H9 (cell line): ENCODE measurements at regions not wholly inside any gene's neighbourhood (a gene's known extent, or its start where the extent isn't known, plus 50 kb on each side); places are given as distances from the start of the nearest gene placed in this dataset.

Source experiments
- DNase-seq: peaks from one replicate; pipeline ENCODE4 v3.0.0-alpha.2; 2017
- H2AFZ ChIP-seq: one replicate; pipeline ENCODE4 v1.6.1; 2013; ENCODE audit warnings: mild to moderate bottlenecking, low read length, control low read depth, moderate library complexity
- H2AK5ac ChIP-seq: 2 replicates; pipeline ENCODE4 v1.6.1; 2013; ENCODE audit warnings: low read length, control low read depth, mixed read lengths; ENCODE audit not compliant: insufficient read length
- H2BK120ac ChIP-seq: one replicate; pipeline ENCODE4 v1.6.1; 2013; ENCODE audit warnings: low read depth, mild to moderate bottlenecking, low read length, control low read depth, inconsistent platforms; ENCODE audit not compliant: poor library complexity, severe bottlenecking
- H2BK12ac ChIP-seq: 2 replicates; pipeline ENCODE4 v1.6.1; 2013; ENCODE audit warnings: low read length, control low read depth, mixed read lengths, low read depth; ENCODE audit not compliant: insufficient read length
- H2BK15ac ChIP-seq: 2 replicates; pipeline ENCODE4 v1.6.1; 2013; ENCODE audit warnings: low read depth, low read length, control low read depth
- H2BK20ac ChIP-seq: one replicate; pipeline ENCODE4 v1.6.1; 2013; ENCODE audit warnings: low read depth, mild to moderate bottlenecking, low read length, control low read depth, inconsistent platforms; ENCODE audit not compliant: poor library complexity, severe bottlenecking
- H2BK5ac ChIP-seq: 2 replicates; pipeline ENCODE4 v1.6.1; 2013; ENCODE audit warnings: low read length, control low read depth, mixed read lengths; ENCODE audit not compliant: insufficient read length
- H3K14ac ChIP-seq: 2 replicates; pipeline ENCODE4 v1.6.1; 2013; ENCODE audit warnings: low read length, control low read depth; ENCODE audit not compliant: insufficient read depth
- H3K18ac ChIP-seq: 2 replicates; pipeline ENCODE4 v1.6.1; 2013; ENCODE audit warnings: low read depth, mild to moderate bottlenecking, mixed read lengths, low read length, control low read depth; ENCODE audit not compliant: insufficient read length
- H3K23ac ChIP-seq: 2 replicates; pipeline ENCODE4 v1.6.1; 2013; ENCODE audit warnings: low read length, control low read depth, mixed read lengths, low read depth; ENCODE audit not compliant: insufficient read length
- H3K23me2 ChIP-seq: 2 replicates; pipeline ENCODE4 v1.6.1; 2013; ENCODE audit warnings: low read depth, mild to moderate bottlenecking, mixed read lengths, low read length, control low read depth; ENCODE audit not compliant: insufficient read length, poor library complexity, severe bottlenecking
- H3K27ac ChIP-seq: 2 replicates; pipeline ENCODE4 v1.5.1; 2013; ENCODE audit warnings: low read length, control low read depth, mixed read lengths, low read depth; ENCODE audit not compliant: insufficient read length
- H3K27me3 ChIP-seq: 2 replicates; pipeline ENCODE4 v1.6.1; 2013; ENCODE audit warnings: low read length, control low read depth, inconsistent platforms; ENCODE audit not compliant: insufficient read depth
- H3K4ac ChIP-seq: 2 replicates; pipeline ENCODE4 v1.6.1; 2013; ENCODE audit warnings: low read depth, mild to moderate bottlenecking, control low read depth, inconsistent platforms, low read length, moderate library complexity
- H3K4me1 ChIP-seq: 2 replicates; pipeline ENCODE4 v1.6.1; 2013; ENCODE audit warnings: low read length, control low read depth, inconsistent platforms; ENCODE audit not compliant: insufficient read depth
- H3K4me2 ChIP-seq: 2 replicates; pipeline ENCODE4 v1.6.1; 2013; ENCODE audit warnings: low read length, control low read depth, mixed read lengths; ENCODE audit not compliant: insufficient read length, insufficient read depth
- H3K56ac ChIP-seq: 2 replicates; pipeline ENCODE4 v1.6.1; 2013; ENCODE audit warnings: low read depth, mild to moderate bottlenecking, mixed read lengths, low read length, control low read depth; ENCODE audit not compliant: insufficient read length
- H3K79me1 ChIP-seq: 2 replicates; pipeline ENCODE4 v1.6.1; 2013; ENCODE audit warnings: low read depth, mild to moderate bottlenecking, moderate library complexity, low read length, control low read depth, inconsistent platforms; ENCODE audit not compliant: insufficient read depth, poor library complexity, severe bottlenecking
- H3K79me2 ChIP-seq: 2 replicates; pipeline ENCODE4 v1.6.1; 2013; ENCODE audit warnings: low read length, control low read depth, inconsistent platforms; ENCODE audit not compliant: insufficient read depth
- H3K9ac ChIP-seq: 2 replicates; pipeline ENCODE4 v1.6.1; 2013; ENCODE audit warnings: low read length, control low read depth, mixed read lengths; ENCODE audit not compliant: insufficient read length; ENCODE audit errors: extremely low read depth
- H3K9me3 ChIP-seq: one replicate; pipeline ENCODE4 v1.6.1; 2013; ENCODE audit warnings: low read depth, low read length, inconsistent platforms; ENCODE audit not compliant: control insufficient read depth
- H3T11ph ChIP-seq: one replicate; pipeline ENCODE4 v1.6.1; 2013; ENCODE audit warnings: mild to moderate bottlenecking, low read length, control low read depth, inconsistent platforms
- H4K20me1 ChIP-seq: one replicate; pipeline ENCODE4 v1.6.1; 2013; ENCODE audit not compliant: control insufficient read depth, insufficient read length, insufficient read depth
- H4K5ac ChIP-seq: 2 replicates; pipeline ENCODE4 v1.6.1; 2013; ENCODE audit warnings: low read depth, mild to moderate bottlenecking, mixed read lengths, low read length, control low read depth; ENCODE audit not compliant: insufficient read length
- H4K8ac ChIP-seq: replicated peaks from 2 replicates; pipeline ENCODE4 v1.6.1; 2013; ENCODE audit warnings: low read length, control low read depth, mixed read lengths, low read depth; ENCODE audit not compliant: insufficient read length
- H4K91ac ChIP-seq: 2 replicates; pipeline ENCODE4 v1.6.1; 2013; ENCODE audit warnings: low read depth, mild to moderate bottlenecking, moderate library complexity, mixed read lengths, low read length, control low read depth; ENCODE audit not compliant: insufficient read length
- H3K27ac Mint-ChIP-seq, 3 experiments: 2 replicates in 2 of 3; 3 replicates in 1 of 3; pipeline ENCODE4 v1.8.0; 2020 to 2021; ENCODE audit warnings: mixed read lengths in 3 of 3, mild to moderate bottlenecking in 1 of 3, moderate library complexity in 1 of 3
- H3K27me3 Mint-ChIP-seq: 2 replicates; pipeline ENCODE4 v1.8.0; 2021; ENCODE audit warnings: low read depth, mild to moderate bottlenecking, moderate library complexity, mixed read lengths
- H3K36me3 Mint-ChIP-seq, 3 experiments: 2 replicates in 2 of 3; 3 replicates in 1 of 3; pipeline ENCODE4 v1.8.0; 2020 to 2021; ENCODE audit warnings: low read depth in 3 of 3, mixed read lengths in 3 of 3; ENCODE audit not compliant: insufficient read depth in 1 of 3
- H3K4me1 Mint-ChIP-seq, 2 experiments: 2 replicates each; pipeline ENCODE4 v1.8.0; 2020; ENCODE audit warnings: mixed read lengths in 2 of 2
- H3K4me3 Mint-ChIP-seq, 2 experiments: 2 replicates in 1 of 2; 3 replicates in 1 of 2; pipeline ENCODE4 v1.8.0; 2020 to 2021; ENCODE audit warnings: mild to moderate bottlenecking in 2 of 2, mixed read lengths in 2 of 2, moderate library complexity in 1 of 2
- H3K9me3 Mint-ChIP-seq, 2 experiments: 2 replicates in 1 of 2; 3 replicates in 1 of 2; pipeline ENCODE4 v1.8.0; 2020; ENCODE audit warnings: mild to moderate bottlenecking in 2 of 2, mixed read lengths in 2 of 2, moderate library complexity in 1 of 2
- CTCF ChIP-seq: fragments of 200-600 bp; sonication (generic); conservative IDR thresholded peaks from 3 replicates; pipeline ENCODE4 v1.8.0; 2021; ENCODE audit warnings: antibody characterized with exemption, mild to moderate bottlenecking
- WGBS: extraction: QIAGEN DNeasy Blood & Tissue Kit; methylation state at CpG from one replicate; pipeline ENCODE4 v1.1.7; 2013; ENCODE audit warnings: missing lambda C conversion rate, low lambda C conversion rate, mixed read lengths; ENCODE audit not compliant: insufficient read length; ENCODE audit errors: extremely low coverage; 5-methylcytosine and 5-hydroxymethylcytosine counted together

GRCh38 chr14:54138024-54138353, 181.4 kb upstream of the BMP4 start:
- no peak overlapping the region for H3T11ph ChIP-seq
- H3K4me2 ChIP-seq: no peak overlapping the region
- no peak overlapping the region for H2AK5ac ChIP-seq
- no peak for DNase-seq
- no peak overlapping the region for H3K9ac ChIP-seq
- H3K79me1 ChIP-seq: no peaks in the 10 kb centered on the region
- no peak overlapping the region for H2AFZ ChIP-seq
- no peak overlapping the region for H2BK20ac ChIP-seq
- no peak overlapping the region for H3K27ac ChIP-seq
- no peak overlapping the region for H2BK12ac ChIP-seq
- no peak overlapping the region for H3K56ac ChIP-seq
- H3K9me3 ChIP-seq: no peaks in the 10 kb centered on the region
- Mint-ChIP-seq H3K27me3 (no peaks in the 10 kb centered on the region), H3K27ac (no peak overlapping the region), H3K9me3 (no peaks in the 10 kb centered on the region), H3K4me3 (no peak overlapping the region), H3K4me1 (peaks cover 3 to 8% of the 10 kb centered on the region in 2 experiments), H3K36me3 (no peaks in the 10 kb centered on the region)
- no peak overlapping the region for H2BK5ac ChIP-seq
- H3K23ac ChIP-seq: no peak overlapping the region
- no peaks in the 10 kb centered on the region for H3K4me1 ChIP-seq
- no peaks in the 10 kb centered on the region for H4K20me1 ChIP-seq
- H4K91ac ChIP-seq: no peak overlapping the region
- no peak overlapping the region for H3K14ac ChIP-seq
- H3K79me2 ChIP-seq: peaks cover 2% of the 10 kb centered on the region; the same call in 1 of the 2 replicates
- H3K18ac ChIP-seq: no peak overlapping the region
- WGBS: no CpG with 5 or more reads among the region's 1 CpG
- no peak overlapping the region for H4K5ac ChIP-seq
- TF ChIP-seq CTCF: no peak
- no peak overlapping the region for H4K8ac ChIP-seq
- no peaks in the 10 kb centered on the region for H3K23me2 ChIP-seq
- no peak overlapping the region for H3K4ac ChIP-seq
- H2BK15ac ChIP-seq: no peak overlapping the region
- no peak overlapping the region for H2BK120ac ChIP-seq
- no peaks in the 10 kb centered on the region for H3K27me3 ChIP-seq
